Left ventricle myocardium superior (tissue), 1 donor: ENCODE measurements at regions not wholly inside any gene's neighbourhood (a gene's known extent, or its start where the extent isn't known, plus 50 kb on each side); places are given as distances from the start of the nearest gene placed in this dataset.
"Not testable (repeated sequence)": the region's sequence is repeated elsewhere in the genome, so short reads cannot be mapped to it uniquely, and the experiment has no call there.

Source experiments
- ATAC-seq: fragments of 200-7000 bp; cut with Tn5 transposase; one replicate; pipeline ENCODE4 v1.9.1; 2020; ENCODE audit warnings: mild to moderate bottlenecking, moderate library complexity
- DNase-seq: peaks from one replicate; pipeline ENCODE4 v3.0.0-alpha.2; 2020
- intact Hi-C: fragments of 100-400 bp; cut with micrococcal nuclease; formaldehyde crosslinking; loops from one replicate; pipeline ENCODE4 v1.11.0; 2022
- donor health status: DM: no; HTN: yes; CAD: no; lungs with severe emphysema.

DNA sequence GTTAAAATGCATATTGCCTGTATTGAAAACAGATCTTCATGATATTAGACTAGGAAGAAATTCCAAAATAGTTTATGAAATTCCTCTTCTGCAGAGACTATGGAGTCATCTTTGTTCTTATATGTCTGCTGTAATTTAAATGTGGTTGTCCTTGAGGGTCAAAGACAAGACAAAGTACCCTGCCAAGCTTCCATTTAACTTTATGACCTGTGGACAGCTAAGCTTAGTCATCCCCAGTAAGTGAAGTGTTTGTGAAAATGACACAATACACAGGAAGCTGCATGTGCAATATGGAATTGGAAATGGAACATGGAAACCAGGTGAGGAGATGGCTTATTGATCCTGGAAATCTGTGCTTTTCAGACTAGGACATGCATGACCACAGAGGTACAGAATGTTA lies 68.5 kb upstream of the GBE1 start:
- no peak for ATAC-seq

DNA sequence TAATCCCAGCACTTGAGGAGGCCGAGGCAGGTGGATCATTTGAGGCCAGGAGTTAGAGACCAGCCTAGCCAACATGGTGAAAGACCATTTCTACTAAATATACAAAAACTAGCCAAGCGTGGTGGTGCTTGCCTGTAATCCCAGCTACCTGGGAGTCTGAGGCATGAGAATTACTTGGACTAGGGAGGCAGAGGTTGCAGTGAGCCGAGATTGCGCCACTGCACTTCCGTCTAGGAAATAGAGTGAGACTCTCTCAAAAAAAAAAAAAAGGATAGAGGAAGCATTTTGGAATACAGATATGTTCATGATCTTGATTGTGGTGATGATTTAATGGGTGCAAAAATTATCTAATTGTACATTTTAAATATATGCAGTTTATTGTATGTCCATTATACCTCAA lies 67.8 kb upstream of the GBE1 start:
- peak; percentile 31 for DNase-seq
- intact Hi-C loops, ATAC-seq: not testable (repeated sequence)

More for the DNA sequence above, 68.5 kb upstream of the GBE1 start:
- DNase-seq = no peak
- intact Hi-C loops = no loop called here

DNA sequence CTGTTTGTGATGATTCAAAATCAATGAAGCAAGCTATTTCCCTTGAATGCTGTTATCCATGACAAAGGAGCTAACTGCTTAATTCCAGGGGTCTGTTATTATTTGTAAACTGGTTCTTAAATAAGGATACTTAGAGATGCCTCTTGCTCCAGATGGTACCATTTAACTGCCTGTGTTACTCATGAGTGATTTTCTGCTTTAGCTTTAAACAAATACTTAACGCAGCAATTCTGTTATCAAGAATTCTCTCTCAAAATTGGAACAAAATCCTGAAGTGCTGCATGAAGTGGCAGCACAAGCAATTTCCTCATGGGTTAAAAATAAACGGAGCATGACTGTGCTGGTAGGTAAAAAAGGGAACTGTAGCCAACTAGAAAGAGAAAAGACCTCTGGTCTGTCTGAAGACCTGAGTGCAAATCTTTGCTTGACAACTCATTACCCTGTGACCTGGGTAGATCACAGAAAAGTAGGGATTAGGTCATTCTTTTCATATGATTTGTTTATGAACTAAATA lies 62.5 kb upstream of the GBE1 start:
- peak; percentile 90 for ATAC-seq
- DNase-seq = no peak
- intact Hi-C loops = no loop called here

DNA sequence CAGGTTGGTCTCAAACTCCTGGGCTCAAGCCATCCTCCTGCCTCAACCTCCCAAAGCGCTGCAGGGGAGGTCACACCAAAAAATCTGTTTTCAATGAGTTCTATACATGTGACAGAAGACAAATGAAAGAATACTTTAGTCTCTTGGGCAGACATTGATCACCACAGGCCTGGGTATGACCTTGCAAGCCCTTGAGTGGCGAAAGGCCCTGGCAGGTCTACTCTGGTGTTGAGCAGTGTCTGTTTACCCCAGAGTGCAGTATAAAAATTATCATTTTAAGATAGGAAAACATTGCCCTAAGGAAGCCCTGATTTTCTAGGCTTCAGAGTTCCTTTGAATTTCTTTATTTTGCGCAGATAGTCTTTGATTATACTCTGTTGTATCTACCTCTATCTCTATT lies 61.6 kb upstream of the GBE1 start:
- DNase-seq (no peak), ATAC-seq (peak; percentile 70)
- intact Hi-C loops = no loop called here

DNA sequence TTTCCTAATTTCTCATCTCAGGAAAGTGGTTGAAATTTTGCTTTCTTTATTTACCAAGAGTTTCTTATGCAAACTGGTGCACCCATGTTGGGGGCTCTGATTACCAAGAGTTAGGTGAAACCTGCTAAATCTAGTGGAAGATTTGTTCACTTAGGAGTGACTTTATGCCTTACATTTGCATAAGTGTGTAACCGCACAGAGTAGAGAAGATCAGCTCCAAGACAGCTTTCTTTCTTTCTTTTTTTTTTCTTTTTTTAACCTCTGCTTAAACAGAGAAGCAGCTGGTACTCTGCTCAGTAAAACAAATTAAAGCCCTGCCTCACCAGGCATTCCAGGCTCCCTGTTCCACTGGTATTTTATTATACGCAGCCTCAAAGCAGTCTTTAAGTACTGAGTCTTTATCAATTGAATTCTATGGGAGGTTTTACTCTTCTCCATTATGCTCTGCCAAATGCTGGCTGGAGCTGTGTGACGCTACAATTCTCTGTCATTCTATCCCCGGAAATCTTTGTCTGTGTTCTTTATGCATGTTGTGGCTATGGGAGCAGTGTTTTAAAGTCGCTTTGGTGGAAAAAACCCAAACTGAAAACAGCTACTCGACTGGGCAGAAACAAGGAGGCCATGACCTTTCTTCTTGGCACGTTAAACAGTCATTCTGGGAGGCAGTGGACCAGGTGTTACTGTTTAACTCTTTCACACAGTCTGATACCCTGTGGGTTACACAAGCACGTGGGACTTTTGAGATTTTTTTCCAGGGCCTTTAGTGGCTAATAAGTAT lies 55.2 kb upstream of the GBE1 start:
- intact Hi-C loops = no loop called here
- peak; percentile 46 for ATAC-seq
- DNase-seq = no peak

DNA sequence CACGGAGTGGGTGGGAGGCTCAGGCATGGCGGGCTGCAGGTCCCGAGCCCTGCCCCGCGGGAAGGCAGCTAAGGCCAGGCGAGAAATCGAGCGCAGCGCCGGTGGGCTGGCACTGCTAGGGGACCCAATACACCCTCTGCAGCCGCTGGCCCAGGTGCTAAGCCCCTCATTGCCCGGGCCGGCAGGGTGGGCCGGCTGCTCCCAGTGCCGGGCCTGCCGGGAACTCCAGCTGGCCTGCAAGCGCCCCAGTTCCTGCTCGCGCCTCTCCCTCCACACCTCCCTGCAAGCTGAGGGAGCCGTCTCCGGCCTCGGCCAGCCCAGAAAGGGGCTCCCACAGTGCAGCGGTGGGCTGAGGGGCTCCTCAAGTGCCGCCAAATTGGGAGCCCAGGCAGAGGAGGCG lies 50.7 kb upstream of the GBE1 start:
- ATAC-seq, intact Hi-C loops: not testable (repeated sequence)
- DNase-seq = peak; percentile 18
